WERI-Rb-1 (cell line): ENCODE measurements at regions not wholly inside any gene's neighbourhood (a gene's known extent, or its start where the extent isn't known, plus 50 kb on each side); places are given as distances from the start of the nearest gene placed in this dataset.

ENCODE experiments used
- DNase-seq: peaks from one replicate; pipeline ENCODE4 v3.0.0-alpha.2; 2020
- H3K27ac ChIP-seq: fragments of 250-450 bp; sonication (Bioruptor Pico); 2 replicates; pipeline ENCODE4 v1.5.1; 2020; ENCODE audit warnings: mild to moderate bottlenecking, moderate library complexity
- H3K27me3 ChIP-seq: fragments of 250-450 bp; sonication (Bioruptor Pico); 2 replicates; pipeline ENCODE4 v1.5.1; 2021; ENCODE audit warnings: mild to moderate bottlenecking, low read depth, moderate library complexity; ENCODE audit not compliant: insufficient read depth, severe bottlenecking
- H3K36me3 ChIP-seq: fragments of 250-450 bp; sonication (Bioruptor Pico); 2 replicates; pipeline ENCODE4 v1.5.1; 2020; ENCODE audit warnings: mild to moderate bottlenecking, moderate library complexity
- H3K4me3 ChIP-seq: 2 replicates; pipeline ENCODE4 v1.5.1; 2011; ENCODE audit warnings: low read depth, mild to moderate bottlenecking, control low read depth, low read length
- H3K9me3 ChIP-seq: fragments of 250-450 bp; sonication (Bioruptor Pico); 2 replicates; pipeline ENCODE4 v1.5.1; 2021; ENCODE audit warnings: mild to moderate bottlenecking, moderate library complexity; ENCODE audit not compliant: severe bottlenecking
- TF ChIP-seq, protein P1 (sequence below): IDR thresholded peaks from 2 replicates; pipeline ENCODE4 v1.5.1; 2011; ENCODE audit warnings: low read depth, mild to moderate bottlenecking, control low read depth, inconsistent platforms, low read length

DNA sequence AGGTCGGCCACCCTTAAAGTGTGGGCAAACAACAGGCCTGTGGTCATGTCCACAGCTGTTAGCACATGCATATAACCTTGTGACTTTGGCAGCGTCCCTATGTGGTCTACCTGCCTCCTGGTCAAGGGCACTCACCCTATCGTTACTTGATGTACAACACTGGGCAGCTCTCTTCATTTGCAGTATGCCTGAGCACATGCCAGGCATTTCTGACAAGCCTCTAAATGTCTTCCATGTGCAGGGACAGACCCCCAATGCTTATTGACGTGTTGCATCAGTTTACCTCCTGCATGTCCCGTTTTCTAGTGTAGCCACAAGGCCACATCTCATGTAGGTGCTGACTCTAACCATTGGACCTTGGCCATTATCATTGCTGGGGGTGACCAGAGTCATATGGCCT, 731.7 kb upstream of the MIR17HG start:
- H3K27ac ChIP-seq = peak overlapping the region; percentile 92; the same call in 1 of the 2 replicates
- no peak overlapping the region for H3K4me3 ChIP-seq
- H3K36me3 ChIP-seq = no peaks in the 10 kb centered on the region
- no peak for DNase-seq
- H3K9me3 ChIP-seq = peaks cover 22% of the 10 kb centered on the region
- no peaks in the 10 kb centered on the region for H3K27me3 ChIP-seq
- TF ChIP-seq, protein P1, sequence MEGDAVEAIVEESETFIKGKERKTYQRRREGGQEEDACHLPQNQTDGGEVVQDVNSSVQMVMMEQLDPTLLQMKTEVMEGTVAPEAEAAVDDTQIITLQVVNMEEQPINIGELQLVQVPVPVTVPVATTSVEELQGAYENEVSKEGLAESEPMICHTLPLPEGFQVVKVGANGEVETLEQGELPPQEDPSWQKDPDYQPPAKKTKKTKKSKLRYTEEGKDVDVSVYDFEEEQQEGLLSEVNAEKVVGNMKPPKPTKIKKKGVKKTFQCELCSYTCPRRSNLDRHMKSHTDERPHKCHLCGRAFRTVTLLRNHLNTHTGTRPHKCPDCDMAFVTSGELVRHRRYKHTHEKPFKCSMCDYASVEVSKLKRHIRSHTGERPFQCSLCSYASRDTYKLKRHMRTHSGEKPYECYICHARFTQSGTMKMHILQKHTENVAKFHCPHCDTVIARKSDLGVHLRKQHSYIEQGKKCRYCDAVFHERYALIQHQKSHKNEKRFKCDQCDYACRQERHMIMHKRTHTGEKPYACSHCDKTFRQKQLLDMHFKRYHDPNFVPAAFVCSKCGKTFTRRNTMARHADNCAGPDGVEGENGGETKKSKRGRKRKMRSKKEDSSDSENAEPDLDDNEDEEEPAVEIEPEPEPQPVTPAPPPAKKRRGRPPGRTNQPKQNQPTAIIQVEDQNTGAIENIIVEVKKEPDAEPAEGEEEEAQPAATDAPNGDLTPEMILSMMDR = no peak

DNA sequence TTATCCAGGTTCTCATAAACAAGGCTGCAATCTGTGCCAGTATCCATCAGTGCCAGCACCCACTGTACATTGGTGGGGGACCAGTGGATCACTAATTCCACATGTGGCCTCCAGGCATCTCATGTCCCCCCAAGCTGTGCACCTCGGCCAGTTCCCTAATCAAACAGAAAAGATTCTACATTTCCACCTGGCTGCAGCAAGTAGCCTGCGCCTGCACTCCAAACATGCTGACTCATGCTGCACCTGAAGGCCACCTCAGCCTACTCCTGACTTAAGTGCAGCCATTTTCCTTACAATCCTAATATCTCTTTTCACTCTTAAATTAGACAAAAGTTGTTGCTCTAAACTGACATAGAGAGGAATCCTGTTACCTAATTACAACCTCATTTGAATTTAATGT, 729.4 kb upstream of the MIR17HG start:
- Histone ChIP-seq H3K27ac (no peak overlapping the region), H3K4me3 (no peak overlapping the region), H3K9me3 (peaks cover 22% of the 10 kb centered on the region), H3K27me3 (no peaks in the 10 kb centered on the region), H3K36me3 (no peaks in the 10 kb centered on the region)
- DNase-seq = no peak
- TF ChIP-seq, protein P1 = no peak

DNA sequence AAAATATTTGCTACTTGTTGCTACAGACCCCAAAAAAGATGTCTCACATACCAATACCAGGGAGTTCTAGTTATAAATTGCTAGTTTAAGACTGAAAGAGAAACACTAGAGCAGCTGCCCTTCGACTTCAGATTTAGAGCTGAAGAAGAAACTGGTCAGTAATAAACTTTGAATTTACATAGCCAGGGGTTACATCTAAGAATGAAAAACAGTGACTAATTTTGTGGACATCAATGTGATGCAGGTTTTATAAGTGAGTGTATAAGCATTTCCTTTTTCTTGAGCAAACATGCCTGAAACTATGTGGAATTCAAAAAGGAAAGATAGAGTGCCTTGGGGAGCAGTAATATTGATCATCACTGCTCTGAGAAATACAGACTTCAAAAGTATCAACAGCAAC, 724.9 kb upstream of the MIR17HG start:
- no peak for DNase-seq
- peak overlapping the region; percentile 10 for H3K27ac ChIP-seq
- H3K4me3 ChIP-seq = no peak overlapping the region
- peaks cover 12% of the 10 kb centered on the region for H3K9me3 ChIP-seq
- H3K36me3 ChIP-seq = no peaks in the 10 kb centered on the region
- TF ChIP-seq, protein P1 = no peak
- no peaks in the 10 kb centered on the region for H3K27me3 ChIP-seq

DNA sequence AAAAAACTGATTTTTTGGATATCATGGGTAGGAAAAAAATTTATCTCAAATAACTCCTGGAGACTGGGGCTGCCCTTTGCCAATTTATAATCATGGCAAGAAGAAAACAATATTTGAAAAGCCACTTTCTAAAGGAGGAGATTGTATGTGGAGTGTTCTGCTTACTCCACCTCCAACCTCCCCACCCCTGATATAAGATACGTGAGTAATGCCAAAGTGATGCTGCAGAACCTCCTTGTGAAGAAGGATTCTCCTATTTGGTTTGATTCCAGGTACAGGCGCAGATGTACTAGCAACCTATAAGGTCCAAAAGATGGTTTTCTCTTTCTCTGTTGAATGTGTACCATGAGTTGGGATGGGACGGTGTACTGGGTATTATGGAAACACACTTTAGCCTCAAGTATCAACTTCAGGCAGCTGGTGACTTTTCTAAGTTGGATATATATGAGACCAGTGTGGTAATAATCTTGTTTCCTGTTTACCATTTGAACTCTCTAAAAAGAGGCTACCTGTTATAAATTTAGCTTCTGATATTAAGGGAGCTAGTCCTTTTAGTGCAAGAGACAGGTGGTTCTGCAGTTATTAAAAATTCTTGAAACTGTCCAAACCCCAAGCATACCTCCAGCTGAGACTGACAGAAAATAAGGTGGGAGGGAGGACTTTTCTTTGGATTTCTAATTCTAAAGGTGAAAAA, 724.0 kb upstream of the MIR17HG start:
- DNase-seq = no peak
- no peak overlapping the region; the same call in 1 of the 2 replicates for H3K27ac ChIP-seq
- no peaks in the 10 kb centered on the region for H3K36me3 ChIP-seq
- H3K9me3 ChIP-seq = peaks cover 4% of the 10 kb centered on the region
- no peaks in the 10 kb centered on the region for H3K27me3 ChIP-seq
- TF ChIP-seq, protein P1 = no peak
- no peak overlapping the region for H3K4me3 ChIP-seq

DNA sequence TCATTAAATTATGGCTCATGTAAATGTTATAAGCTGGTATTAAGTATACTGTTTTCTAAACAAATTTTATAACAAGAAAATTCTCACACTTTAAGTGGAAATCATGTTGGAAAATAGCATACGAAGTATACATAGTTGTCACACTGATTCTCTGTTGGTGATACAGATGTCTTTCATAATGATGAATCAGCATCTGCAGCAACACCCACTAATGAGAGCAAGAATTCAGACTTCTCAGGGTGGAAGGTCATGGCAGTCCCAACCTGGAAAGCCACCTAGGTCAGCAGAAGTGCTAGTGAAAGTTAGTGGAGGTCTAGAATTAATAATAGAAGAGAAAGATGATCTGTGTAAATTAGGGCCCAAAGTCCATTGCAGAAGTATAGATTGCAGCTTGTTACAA, 719.7 kb upstream of the MIR17HG start:
- Histone ChIP-seq H3K27ac (no peak overlapping the region), H3K27me3 (no peaks in the 10 kb centered on the region), H3K36me3 (no peaks in the 10 kb centered on the region), H3K9me3 (no peaks in the 10 kb centered on the region), H3K4me3 (no peak overlapping the region)
- DNase-seq = no peak
- TF ChIP-seq, protein P1 = no peak

DNA sequence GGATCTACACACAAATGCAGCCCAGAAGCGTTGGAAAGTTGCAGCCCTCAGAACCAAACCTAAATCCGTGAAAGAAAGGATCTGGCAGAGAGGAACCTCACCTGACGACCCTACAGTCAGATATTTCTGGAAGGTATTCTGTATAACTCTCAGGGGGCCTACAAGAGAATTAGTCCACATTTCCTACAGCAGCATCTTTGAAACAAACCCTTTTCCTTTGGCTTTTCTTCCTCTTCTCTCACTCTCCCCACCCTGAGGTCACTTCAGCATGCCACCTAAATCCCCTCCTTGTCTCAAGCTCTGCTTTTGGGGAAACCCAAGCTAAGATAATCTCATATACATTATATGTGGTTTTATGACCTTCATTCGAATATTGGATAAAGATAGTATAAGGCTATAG, 719.0 kb upstream of the MIR17HG start:
- no peak for DNase-seq
- Histone ChIP-seq H3K27ac (no peak overlapping the region), H3K9me3 (no peaks in the 10 kb centered on the region), H3K36me3 (no peaks in the 10 kb centered on the region), H3K27me3 (no peaks in the 10 kb centered on the region), H3K4me3 (no peak overlapping the region)
- TF ChIP-seq, protein P1 = no peak
